ENCODE measurements at regions not wholly inside any gene's neighbourhood (a gene's known extent, or its start where the extent isn't known, plus 50 kb on each side); places are given as distances from the start of the nearest gene placed in this dataset.

DNA sequence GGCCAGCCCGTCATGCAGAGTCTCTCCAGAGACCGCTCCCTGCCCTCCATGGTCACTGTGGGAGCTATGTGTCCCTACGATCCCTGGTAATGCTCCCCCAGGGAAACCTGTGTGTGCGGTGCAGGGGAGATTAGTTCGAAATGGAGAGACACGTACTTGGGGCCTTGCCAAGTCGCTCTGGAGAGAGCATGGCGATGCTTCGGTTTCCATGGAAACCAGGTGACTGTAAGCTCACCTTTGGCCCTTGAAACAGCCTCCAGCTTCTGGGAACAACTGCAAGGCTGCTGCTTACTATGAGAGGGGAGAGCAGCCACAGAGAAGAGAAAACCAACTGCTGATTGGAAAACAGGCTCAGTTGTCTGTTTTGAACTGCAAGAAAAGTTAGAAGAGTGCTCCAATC lies 879.7 kb upstream of the EEF2KMT start (continued):
- TF ChIP-seq, protein P1, sequence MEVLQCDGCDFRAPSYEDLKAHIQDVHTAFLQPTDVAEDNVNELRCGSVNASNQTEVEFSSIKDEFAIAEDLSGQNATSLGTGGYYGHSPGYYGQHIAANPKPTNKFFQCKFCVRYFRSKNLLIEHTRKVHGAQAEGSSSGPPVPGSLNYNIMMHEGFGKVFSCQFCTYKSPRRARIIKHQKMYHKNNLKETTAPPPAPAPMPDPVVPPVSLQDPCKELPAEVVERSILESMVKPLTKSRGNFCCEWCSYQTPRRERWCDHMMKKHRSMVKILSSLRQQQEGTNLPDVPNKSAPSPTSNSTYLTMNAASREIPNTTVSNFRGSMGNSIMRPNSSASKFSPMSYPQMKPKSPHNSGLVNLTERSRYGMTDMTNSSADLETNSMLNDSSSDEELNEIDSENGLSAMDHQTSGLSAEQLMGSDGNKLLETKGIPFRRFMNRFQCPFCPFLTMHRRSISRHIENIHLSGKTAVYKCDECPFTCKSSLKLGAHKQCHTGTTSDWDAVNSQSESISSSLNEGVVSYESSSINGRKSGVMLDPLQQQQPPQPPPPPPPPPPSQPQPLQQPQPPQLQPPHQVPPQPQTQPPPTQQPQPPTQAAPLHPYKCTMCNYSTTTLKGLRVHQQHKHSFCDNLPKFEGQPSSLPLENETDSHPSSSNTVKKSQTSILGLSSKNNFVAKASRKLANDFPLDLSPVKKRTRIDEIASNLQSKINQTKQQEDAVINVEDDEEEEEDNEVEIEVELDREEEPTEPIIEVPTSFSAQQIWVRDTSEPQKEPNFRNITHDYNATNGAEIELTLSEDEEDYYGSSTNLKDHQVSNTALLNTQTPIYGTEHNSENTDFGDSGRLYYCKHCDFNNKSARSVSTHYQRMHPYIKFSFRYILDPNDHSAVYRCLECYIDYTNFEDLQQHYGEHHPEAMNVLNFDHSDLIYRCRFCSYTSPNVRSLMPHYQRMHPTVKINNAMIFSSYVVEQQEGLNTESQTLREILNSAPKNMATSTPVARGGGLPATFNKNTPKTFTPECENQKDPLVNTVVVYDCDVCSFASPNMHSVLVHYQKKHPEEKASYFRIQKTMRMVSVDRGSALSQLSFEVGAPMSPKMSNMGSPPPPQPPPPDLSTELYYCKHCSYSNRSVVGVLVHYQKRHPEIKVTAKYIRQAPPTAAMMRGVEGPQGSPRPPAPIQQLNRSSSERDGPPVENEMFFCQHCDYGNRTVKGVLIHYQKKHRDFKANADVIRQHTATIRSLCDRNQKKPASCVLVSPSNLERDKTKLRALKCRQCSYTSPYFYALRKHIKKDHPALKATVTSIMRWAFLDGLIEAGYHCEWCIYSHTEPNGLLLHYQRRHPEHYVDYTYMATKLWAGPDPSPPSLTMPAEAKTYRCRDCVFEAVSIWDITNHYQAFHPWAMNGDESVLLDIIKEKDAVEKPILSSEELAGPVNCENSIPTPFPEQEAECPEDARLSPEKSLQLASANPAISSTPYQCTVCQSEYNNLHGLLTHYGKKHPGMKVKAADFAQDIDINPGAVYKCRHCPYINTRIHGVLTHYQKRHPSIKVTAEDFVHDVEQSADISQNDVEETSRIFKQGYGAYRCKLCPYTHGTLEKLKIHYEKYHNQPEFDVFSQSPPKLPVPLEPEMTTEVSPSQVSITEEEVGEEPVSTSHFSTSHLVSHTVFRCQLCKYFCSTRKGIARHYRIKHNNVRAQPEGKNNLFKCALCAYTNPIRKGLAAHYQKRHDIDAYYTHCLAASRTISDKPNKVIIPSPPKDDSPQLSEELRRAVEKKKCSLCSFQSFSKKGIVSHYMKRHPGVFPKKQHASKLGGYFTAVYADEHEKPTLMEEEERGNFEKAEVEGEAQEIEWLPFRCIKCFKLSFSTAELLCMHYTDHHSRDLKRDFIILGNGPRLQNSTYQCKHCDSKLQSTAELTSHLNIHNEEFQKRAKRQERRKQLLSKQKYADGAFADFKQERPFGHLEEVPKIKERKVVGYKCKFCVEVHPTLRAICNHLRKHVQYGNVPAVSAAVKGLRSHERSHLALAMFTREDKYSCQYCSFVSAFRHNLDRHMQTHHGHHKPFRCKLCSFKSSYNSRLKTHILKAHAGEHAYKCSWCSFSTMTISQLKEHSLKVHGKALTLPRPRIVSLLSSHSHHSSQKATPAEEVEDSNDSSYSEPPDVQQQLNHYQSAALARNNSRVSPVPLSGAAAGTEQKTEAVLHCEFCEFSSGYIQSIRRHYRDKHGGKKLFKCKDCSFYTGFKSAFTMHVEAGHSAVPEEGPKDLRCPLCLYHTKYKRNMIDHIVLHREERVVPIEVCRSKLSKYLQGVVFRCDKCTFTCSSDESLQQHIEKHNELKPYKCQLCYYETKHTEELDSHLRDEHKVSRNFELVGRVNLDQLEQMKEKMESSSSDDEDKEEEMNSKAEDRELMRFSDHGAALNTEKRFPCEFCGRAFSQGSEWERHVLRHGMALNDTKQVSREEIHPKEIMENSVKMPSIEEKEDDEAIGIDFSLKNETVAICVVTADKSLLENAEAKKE (CRISPR knock-in tag; IDR thresholded peaks at IDR 0.05), result no peak
- TF ChIP-seq NANOG (IDR thresholded peaks at IDR 0.05; ENCODE audit: borderline replicate concordance), result no peak
- TF ChIP-seq POLR2AphosphoS5 (IDR thresholded peaks at IDR 0.05; ENCODE audit: low read depth), result no peak
- TF ChIP-seq, protein P2, sequence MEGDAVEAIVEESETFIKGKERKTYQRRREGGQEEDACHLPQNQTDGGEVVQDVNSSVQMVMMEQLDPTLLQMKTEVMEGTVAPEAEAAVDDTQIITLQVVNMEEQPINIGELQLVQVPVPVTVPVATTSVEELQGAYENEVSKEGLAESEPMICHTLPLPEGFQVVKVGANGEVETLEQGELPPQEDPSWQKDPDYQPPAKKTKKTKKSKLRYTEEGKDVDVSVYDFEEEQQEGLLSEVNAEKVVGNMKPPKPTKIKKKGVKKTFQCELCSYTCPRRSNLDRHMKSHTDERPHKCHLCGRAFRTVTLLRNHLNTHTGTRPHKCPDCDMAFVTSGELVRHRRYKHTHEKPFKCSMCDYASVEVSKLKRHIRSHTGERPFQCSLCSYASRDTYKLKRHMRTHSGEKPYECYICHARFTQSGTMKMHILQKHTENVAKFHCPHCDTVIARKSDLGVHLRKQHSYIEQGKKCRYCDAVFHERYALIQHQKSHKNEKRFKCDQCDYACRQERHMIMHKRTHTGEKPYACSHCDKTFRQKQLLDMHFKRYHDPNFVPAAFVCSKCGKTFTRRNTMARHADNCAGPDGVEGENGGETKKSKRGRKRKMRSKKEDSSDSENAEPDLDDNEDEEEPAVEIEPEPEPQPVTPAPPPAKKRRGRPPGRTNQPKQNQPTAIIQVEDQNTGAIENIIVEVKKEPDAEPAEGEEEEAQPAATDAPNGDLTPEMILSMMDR (conservative IDR thresholded peaks at IDR 0.05; ENCODE audit: low read depth in 2 of 2), result no peak
- TF ChIP-seq, protein P3, sequence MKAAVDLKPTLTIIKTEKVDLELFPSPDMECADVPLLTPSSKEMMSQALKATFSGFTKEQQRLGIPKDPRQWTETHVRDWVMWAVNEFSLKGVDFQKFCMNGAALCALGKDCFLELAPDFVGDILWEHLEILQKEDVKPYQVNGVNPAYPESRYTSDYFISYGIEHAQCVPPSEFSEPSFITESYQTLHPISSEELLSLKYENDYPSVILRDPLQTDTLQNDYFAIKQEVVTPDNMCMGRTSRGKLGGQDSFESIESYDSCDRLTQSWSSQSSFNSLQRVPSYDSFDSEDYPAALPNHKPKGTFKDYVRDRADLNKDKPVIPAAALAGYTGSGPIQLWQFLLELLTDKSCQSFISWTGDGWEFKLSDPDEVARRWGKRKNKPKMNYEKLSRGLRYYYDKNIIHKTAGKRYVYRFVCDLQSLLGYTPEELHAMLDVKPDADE (IDR thresholded peaks at IDR 0.05), result no peak

DNA sequence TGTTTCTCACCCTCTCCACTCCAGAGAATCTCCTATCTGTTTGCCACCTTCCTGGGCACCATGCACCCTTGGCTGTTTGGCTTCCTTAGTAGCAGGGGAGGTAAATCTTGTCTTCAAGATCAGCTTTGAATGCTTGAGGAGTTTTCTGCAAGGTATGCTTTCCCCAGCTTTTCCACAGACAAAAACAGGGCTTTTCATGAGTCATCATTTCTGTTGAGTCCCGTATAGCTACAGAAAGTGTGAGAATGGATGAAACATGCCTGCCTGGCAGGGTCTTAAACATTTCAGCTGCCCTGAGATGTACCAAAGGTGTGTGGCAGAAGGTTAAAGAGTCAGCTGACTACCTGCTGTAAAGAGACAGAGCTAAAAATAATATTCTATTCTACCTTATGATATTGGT lies 875.2 kb upstream of the EEF2KMT start:
- H3K9me3 Mint-ChIP-seq, result no peaks in the 10 kb centered on the region
- no peaks in the 10 kb centered on the region for H3K4me1 ChIP-seq (ENCODE audit: insufficient read depth)
- TF ChIP-seq, protein P3 (IDR thresholded peaks at IDR 0.05), result no peak
- TF ChIP-seq POLR2AphosphoS5 (IDR thresholded peaks at IDR 0.05; ENCODE audit: low read depth) (no peak), JUNB (IDR thresholded peaks at IDR 0.05; ENCODE audit: unreplicated experiment) (no peak), CREB1 (CRISPR knock-in tag; IDR thresholded peaks at IDR 0.05; ENCODE audit: low read depth) (no peak)
- TF ChIP-seq, protein P4, sequence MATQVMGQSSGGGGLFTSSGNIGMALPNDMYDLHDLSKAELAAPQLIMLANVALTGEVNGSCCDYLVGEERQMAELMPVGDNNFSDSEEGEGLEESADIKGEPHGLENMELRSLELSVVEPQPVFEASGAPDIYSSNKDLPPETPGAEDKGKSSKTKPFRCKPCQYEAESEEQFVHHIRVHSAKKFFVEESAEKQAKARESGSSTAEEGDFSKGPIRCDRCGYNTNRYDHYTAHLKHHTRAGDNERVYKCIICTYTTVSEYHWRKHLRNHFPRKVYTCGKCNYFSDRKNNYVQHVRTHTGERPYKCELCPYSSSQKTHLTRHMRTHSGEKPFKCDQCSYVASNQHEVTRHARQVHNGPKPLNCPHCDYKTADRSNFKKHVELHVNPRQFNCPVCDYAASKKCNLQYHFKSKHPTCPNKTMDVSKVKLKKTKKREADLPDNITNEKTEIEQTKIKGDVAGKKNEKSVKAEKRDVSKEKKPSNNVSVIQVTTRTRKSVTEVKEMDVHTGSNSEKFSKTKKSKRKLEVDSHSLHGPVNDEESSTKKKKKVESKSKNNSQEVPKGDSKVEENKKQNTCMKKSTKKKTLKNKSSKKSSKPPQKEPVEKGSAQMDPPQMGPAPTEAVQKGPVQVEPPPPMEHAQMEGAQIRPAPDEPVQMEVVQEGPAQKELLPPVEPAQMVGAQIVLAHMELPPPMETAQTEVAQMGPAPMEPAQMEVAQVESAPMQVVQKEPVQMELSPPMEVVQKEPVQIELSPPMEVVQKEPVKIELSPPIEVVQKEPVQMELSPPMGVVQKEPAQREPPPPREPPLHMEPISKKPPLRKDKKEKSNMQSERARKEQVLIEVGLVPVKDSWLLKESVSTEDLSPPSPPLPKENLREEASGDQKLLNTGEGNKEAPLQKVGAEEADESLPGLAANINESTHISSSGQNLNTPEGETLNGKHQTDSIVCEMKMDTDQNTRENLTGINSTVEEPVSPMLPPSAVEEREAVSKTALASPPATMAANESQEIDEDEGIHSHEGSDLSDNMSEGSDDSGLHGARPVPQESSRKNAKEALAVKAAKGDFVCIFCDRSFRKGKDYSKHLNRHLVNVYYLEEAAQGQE (IDR thresholded peaks at IDR 0.05; ENCODE audit: unreplicated experiment), result no peak

More for the DNA sequence above, 875.2 kb upstream of the EEF2KMT start:
- H3F3A ChIP-seq (replicated peaks; ENCODE audit: low read depth), result no peaks in the 10 kb centered on the region
- H2AFZ ChIP-seq, result no peak overlapping the region
- Mint-ChIP-seq H3K27me3 (ENCODE audit: insufficient read depth, low read depth, poor library complexity) (peaks cover 2% of the 10 kb centered on the region), H3K36me3 (ENCODE audit: low read depth) (no peaks in the 10 kb centered on the region), H3K4me3 (no peak overlapping the region), H3K4me1 (0 out of 3 replicates have a peak, but pooled peaks cover 2% of the 10 kb centered on the region), H3K27ac (no peak overlapping the region)
- no peaks in the 10 kb centered on the region for H3K27me3 ChIP-seq (ENCODE audit: insufficient read depth)
- no peak overlapping the region for H3K27ac ChIP-seq (ENCODE audit: low read depth)
- ATAC-seq (no peak), DNase-seq (ENCODE audit: low spot score) (no peak)
- no peak overlapping the region for H3K4me2 ChIP-seq
- no peaks in the 10 kb centered on the region for H4K20me1 ChIP-seq (replicated peaks; ENCODE audit: insufficient read depth)
- no peaks in the 10 kb centered on the region for H3K9me2 ChIP-seq (ENCODE audit: insufficient read depth)
- 0 out of 2 replicates have a peak, but pooled peaks cover 3% of the 10 kb centered on the region for H3K36me3 ChIP-seq (ENCODE audit: insufficient read depth)
- no peaks in the 10 kb centered on the region for H3K79me2 ChIP-seq (replicated peaks; ENCODE audit: insufficient read depth)
- no peak overlapping the region for H3K4me3 ChIP-seq
